ENCODE measurements at regions not wholly inside any gene's neighbourhood (a gene's known extent, or its start where the extent isn't known, plus 50 kb on each side); places are given as distances from the start of the nearest gene placed in this dataset.

- H3K4me3 ChIP-seq (ENCODE audit: low read depth, low read length, poor library complexity, severe bottlenecking), result no peak overlapping the region
- intact Hi-C loops (cut with micrococcal nuclease; ENCODE audit: unreplicated experiment), result no loop called here
Measured at GRCh38 chr4:24729119-24729730, 66.1 kb upstream of the SOD3 start.

GRCh38 chr4:24730256-24731001 is 64.9 kb upstream of the SOD3 start:
- no peaks in the 10 kb centered on the region for H3K9me3 ChIP-seq (ENCODE audit: low read depth, low read length, poor library complexity, severe bottlenecking)
- intact Hi-C loops (cut with micrococcal nuclease; ENCODE audit: unreplicated experiment), result no loop called here
- H3K27ac ChIP-seq (ENCODE audit: low read depth, low read length, poor library complexity, severe bottlenecking), result no peak overlapping the region
- POLR2A ChIA-PET (ENCODE audit: low non-redundant PET), result no interaction called here
- DNase-seq (ENCODE audit: low spot score), result peak; percentile 35
- TF ChIP-seq EZH2 (IDR thresholded peaks at IDR 0.05; ENCODE audit: borderline replicate concordance, low read depth, low read length, poor library complexity, severe bottlenecking) (no peak), CTCF (conservative IDR thresholded peaks at IDR 0.05; ENCODE audit: low read depth, low read length) (no peak)
- H3K4me3 ChIP-seq (ENCODE audit: low read depth, low read length, poor library complexity, severe bottlenecking), result no peak overlapping the region
- no peaks in the 10 kb centered on the region for H3K4me1 ChIP-seq (ENCODE audit: insufficient read depth, low read length, poor library complexity, severe bottlenecking)
- CTCF ChIA-PET, result no interaction called here
- H3K27me3 ChIP-seq (replicated peaks; ENCODE audit: insufficient read depth, low read depth, low read length, poor library complexity), result peaks cover 8% of the 10 kb centered on the region
- no TSS peak for BruUV-seq (replicated peaks)
- no peaks in the 10 kb centered on the region for H3K36me3 ChIP-seq (ENCODE audit: insufficient read depth, low read length, poor library complexity, severe bottlenecking)

More at GRCh38 chr4:24729119-24729730, 66.1 kb upstream of the SOD3 start:
- ChIA-PET CTCF (no interaction called here), POLR2A (ENCODE audit: low non-redundant PET) (no interaction called here)
- Histone ChIP-seq H3K36me3 (ENCODE audit: insufficient read depth, low read length, poor library complexity, severe bottlenecking) (no peaks in the 10 kb centered on the region), H3K9me3 (ENCODE audit: low read depth, low read length, poor library complexity, severe bottlenecking) (no peaks in the 10 kb centered on the region), H3K4me1 (ENCODE audit: insufficient read depth, low read length, poor library complexity, severe bottlenecking) (no peaks in the 10 kb centered on the region), H3K27ac (ENCODE audit: low read depth, low read length, poor library complexity, severe bottlenecking) (no peak overlapping the region), H3K27me3 (replicated peaks; ENCODE audit: insufficient read depth, low read depth, low read length, poor library complexity) (peaks cover 8% of the 10 kb centered on the region)
- no TSS peak for BruUV-seq (replicated peaks)
- TF ChIP-seq CTCF (conservative IDR thresholded peaks at IDR 0.05; ENCODE audit: low read depth, low read length) (no peak), EZH2 (IDR thresholded peaks at IDR 0.05; ENCODE audit: borderline replicate concordance, low read depth, low read length, poor library complexity, severe bottlenecking) (no peak)
- DNase-seq (ENCODE audit: low spot score), result no peak

GRCh38 chr4:24731448-24731847 is 63.9 kb upstream of the SOD3 start:
- H3K27ac ChIP-seq (ENCODE audit: low read depth, low read length, poor library complexity, severe bottlenecking), result no peak overlapping the region
- no peaks in the 10 kb centered on the region for H3K36me3 ChIP-seq (ENCODE audit: insufficient read depth, low read length, poor library complexity, severe bottlenecking)
- no peak overlapping the region for H3K4me3 ChIP-seq (ENCODE audit: low read depth, low read length, poor library complexity, severe bottlenecking)
- CTCF ChIA-PET, result no interaction called here
- no TSS peak for BruUV-seq (replicated peaks)
- no peak for DNase-seq (ENCODE audit: low spot score)
- intact Hi-C loops (cut with micrococcal nuclease; ENCODE audit: unreplicated experiment), result no loop called here
- peaks cover 8% of the 10 kb centered on the region for H3K27me3 ChIP-seq (replicated peaks; ENCODE audit: insufficient read depth, low read depth, low read length, poor library complexity)
- no peaks in the 10 kb centered on the region for H3K9me3 ChIP-seq (ENCODE audit: low read depth, low read length, poor library complexity, severe bottlenecking)
- no peaks in the 10 kb centered on the region for H3K4me1 ChIP-seq (ENCODE audit: insufficient read depth, low read length, poor library complexity, severe bottlenecking)
- no peak for TF ChIP-seq EZH2 (IDR thresholded peaks at IDR 0.05; ENCODE audit: borderline replicate concordance, low read depth, low read length, poor library complexity, severe bottlenecking)
- no peak for TF ChIP-seq CTCF (conservative IDR thresholded peaks at IDR 0.05; ENCODE audit: low read depth, low read length)
- POLR2A ChIA-PET (ENCODE audit: low non-redundant PET), result no interaction called here

All from A673 (cell line).